Astrocyte (in vitro differentiated cells and primary cell): ENCODE measurements at regions not wholly inside any gene's neighbourhood (a gene's known extent, or its start where the extent isn't known, plus 50 kb on each side); places are given as distances from the start of the nearest gene placed in this dataset.

Source experiments
- EZH2 ChIP-seq: IDR thresholded peaks from 2 replicates; pipeline ENCODE4 v1.6.1; 2012; ENCODE audit warnings: mild to moderate bottlenecking, low read length, inconsistent platforms; ENCODE audit not compliant: insufficient read depth
- TF ChIP-seq, protein P1 (sequence below): IDR thresholded peaks from 2 replicates; pipeline ENCODE4 v1.5.1; 2011; ENCODE audit warnings: low read depth, mild to moderate bottlenecking, inconsistent platforms, low read length, moderate library complexity; ENCODE audit not compliant: insufficient read depth

DNA sequence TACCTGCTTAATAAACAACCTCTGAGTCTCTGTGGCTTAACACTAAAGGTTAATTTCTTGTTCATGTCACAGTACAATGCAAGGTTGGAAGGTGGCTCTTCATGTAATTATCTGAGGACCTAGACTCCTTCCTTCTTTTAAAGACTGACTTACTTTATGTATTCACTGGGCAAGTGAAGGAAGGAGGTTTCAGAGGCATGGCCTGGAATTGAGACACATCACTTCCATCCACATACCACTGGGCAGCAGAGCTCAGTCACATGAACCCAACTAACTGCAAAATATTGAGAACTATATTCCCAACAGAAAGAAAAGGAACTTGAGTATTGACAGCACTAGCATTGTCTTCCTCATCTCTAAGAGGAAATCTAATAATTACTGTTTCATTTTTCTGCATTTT is 57.5 kb upstream of the FN1 start:
- TF ChIP-seq, protein P1, sequence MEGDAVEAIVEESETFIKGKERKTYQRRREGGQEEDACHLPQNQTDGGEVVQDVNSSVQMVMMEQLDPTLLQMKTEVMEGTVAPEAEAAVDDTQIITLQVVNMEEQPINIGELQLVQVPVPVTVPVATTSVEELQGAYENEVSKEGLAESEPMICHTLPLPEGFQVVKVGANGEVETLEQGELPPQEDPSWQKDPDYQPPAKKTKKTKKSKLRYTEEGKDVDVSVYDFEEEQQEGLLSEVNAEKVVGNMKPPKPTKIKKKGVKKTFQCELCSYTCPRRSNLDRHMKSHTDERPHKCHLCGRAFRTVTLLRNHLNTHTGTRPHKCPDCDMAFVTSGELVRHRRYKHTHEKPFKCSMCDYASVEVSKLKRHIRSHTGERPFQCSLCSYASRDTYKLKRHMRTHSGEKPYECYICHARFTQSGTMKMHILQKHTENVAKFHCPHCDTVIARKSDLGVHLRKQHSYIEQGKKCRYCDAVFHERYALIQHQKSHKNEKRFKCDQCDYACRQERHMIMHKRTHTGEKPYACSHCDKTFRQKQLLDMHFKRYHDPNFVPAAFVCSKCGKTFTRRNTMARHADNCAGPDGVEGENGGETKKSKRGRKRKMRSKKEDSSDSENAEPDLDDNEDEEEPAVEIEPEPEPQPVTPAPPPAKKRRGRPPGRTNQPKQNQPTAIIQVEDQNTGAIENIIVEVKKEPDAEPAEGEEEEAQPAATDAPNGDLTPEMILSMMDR: no peak
- no peak for TF ChIP-seq EZH2
